Thoracic aorta (tissue), 2 donors: ENCODE measurements at regions not wholly inside any gene's neighbourhood (a gene's known extent, or its start where the extent isn't known, plus 50 kb on each side); places are given as distances from the start of the nearest gene placed in this dataset.

Experiments
- ATAC-seq: fragments of 150-250 bp; one replicate; pipeline ENCODE4 v1.8.0; 2017; ENCODE audit warnings: low read depth; ENCODE audit not compliant: insufficient number of reproducible peaks, low FRiP score
- DNase-seq: peaks from one replicate; pipeline ENCODE4 v3.0.0-alpha.2; 2020; ENCODE audit warnings: low spot score
- H3K27ac ChIP-seq, 2 donors: fragments of 200-600 bp; sonication (generic); 1 replicate in 1 of 2; 2 replicates in 1 of 2; pipeline ENCODE4 v1.5.1; 2016; ENCODE audit warnings: mild to moderate bottlenecking in 2 of 2, moderate library complexity in 2 of 2
- H3K27me3 ChIP-seq: fragments of 200-600 bp; sonication (generic); replicated peaks from 2 replicates; pipeline ENCODE4 v1.6.0; 2016; ENCODE audit warnings: mild to moderate bottlenecking; ENCODE audit not compliant: insufficient read depth
- H3K36me3 ChIP-seq: fragments of 200-600 bp; sonication (generic); one replicate; pipeline ENCODE4 v1.5.1; 2016
- H3K4me1 ChIP-seq, 2 donors: fragments of 200-600 bp; sonication (generic); 1 replicate in 1 of 2; 2 replicates in 1 of 2; pipeline versions ENCODE4 v1.5.1 to v1.6.0; 2016; ENCODE audit warnings: low read depth in 2 of 2, mild to moderate bottlenecking in 1 of 2; ENCODE audit not compliant: control insufficient read depth in 1 of 2
- H3K4me3 ChIP-seq: fragments of 200-600 bp; sonication (generic); 2 replicates; pipeline ENCODE4 v1.5.1; 2016; ENCODE audit warnings: mild to moderate bottlenecking
- H3K9me3 ChIP-seq: fragments of 200-600 bp; sonication (generic); 2 replicates; pipeline ENCODE4 v1.5.1; 2016
- TF ChIP-seq, protein P1 (sequence below): fragments of 200-600 bp; sonication (generic); IDR thresholded peaks from one replicate; pipeline ENCODE4 v1.5.1; 2019; ENCODE audit warnings: antibody characterized with exemption

DNA sequence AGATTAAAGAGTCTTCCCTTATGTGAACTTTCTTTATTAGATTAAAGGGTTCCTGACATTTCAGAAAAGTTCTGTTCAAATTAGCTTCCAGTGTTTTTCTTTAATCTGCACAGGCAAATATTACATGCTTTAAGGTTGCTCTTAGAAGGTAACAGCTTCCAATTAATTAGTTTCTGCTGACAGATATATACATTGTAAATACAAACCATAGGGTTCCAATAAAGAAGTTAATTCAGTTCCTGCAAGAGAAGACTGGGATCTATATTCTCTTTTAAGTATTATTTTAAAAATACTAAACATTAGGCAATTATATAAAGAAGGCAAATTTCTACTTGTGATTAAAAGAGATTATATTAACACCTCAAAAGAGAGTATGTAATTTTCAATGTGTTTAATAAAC lies 795.7 kb downstream of the MAT2B start:
- H3K4me1 ChIP-seq: no peaks in the 10 kb centered on the region
- H3K36me3 ChIP-seq: no peaks in the 10 kb centered on the region
- H3K4me3 ChIP-seq: no peak overlapping the region
- no peaks in the 10 kb centered on the region for H3K27me3 ChIP-seq
- H3K9me3 ChIP-seq: no peaks in the 10 kb centered on the region
- no peak overlapping the region for H3K27ac ChIP-seq
- ATAC-seq (no peak), DNase-seq (no peak)
- TF ChIP-seq, protein P1, sequence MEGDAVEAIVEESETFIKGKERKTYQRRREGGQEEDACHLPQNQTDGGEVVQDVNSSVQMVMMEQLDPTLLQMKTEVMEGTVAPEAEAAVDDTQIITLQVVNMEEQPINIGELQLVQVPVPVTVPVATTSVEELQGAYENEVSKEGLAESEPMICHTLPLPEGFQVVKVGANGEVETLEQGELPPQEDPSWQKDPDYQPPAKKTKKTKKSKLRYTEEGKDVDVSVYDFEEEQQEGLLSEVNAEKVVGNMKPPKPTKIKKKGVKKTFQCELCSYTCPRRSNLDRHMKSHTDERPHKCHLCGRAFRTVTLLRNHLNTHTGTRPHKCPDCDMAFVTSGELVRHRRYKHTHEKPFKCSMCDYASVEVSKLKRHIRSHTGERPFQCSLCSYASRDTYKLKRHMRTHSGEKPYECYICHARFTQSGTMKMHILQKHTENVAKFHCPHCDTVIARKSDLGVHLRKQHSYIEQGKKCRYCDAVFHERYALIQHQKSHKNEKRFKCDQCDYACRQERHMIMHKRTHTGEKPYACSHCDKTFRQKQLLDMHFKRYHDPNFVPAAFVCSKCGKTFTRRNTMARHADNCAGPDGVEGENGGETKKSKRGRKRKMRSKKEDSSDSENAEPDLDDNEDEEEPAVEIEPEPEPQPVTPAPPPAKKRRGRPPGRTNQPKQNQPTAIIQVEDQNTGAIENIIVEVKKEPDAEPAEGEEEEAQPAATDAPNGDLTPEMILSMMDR: no peak

DNA sequence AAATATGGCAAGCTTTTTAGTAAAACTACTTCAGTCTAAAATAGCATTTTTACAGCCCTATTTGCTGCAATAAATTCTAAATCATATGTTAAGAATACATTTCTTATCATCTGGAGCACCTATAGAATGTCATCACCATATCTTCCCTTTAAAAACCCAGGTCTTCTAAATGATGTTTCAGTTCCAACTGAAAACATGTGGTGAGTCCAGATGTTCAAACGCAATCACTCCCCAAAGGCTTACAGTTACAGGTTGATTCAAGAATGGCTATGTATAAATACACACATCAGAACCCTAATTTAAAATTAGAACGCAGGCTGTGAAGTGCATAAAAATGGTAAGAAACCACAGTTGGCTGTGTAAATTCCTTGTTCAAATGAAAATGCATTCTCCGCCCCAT lies 796.3 kb downstream of the MAT2B start:
- Histone ChIP-seq H3K9me3 (no peaks in the 10 kb centered on the region), H3K4me1 (no peaks in the 10 kb centered on the region), H3K36me3 (no peaks in the 10 kb centered on the region), H3K4me3 (no peak overlapping the region), H3K27ac (no peak overlapping the region), H3K27me3 (no peaks in the 10 kb centered on the region)
- ATAC-seq (no peak), DNase-seq (no peak)
- TF ChIP-seq, protein P1: no peak

DNA sequence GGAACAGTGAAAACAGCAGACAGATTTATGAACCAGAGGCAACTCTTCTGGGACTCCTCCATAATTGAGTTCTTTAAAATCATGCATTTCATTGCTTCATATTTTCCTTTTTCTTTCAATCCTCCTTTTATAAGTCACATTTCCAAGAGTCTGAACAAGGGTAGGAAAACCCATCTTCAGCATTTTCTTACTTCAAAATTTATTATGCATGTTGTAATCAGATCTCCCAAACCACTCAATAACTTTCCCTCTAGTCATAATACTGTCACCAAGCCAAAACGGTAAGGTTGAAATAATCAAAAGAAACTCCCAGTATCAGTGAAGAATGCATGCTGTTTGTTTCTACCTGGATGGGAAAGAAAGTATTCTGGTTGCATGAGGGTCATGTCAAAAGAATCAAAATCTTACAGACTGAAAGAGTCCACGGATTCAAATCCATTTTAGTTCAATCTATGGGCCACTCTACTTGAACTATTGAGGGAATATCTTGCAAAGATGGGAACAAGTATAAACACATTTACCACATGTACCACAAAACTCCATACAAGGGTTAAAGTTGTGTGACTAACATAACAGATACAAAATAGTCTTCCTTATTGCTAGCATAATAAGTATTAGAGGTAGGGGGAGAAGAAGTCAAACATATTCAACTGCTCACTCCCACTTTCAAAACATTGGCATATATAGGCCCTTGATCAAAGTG lies 797.3 kb downstream of the MAT2B start:
- no peaks in the 10 kb centered on the region for H3K4me1 ChIP-seq
- H3K27me3 ChIP-seq: no peaks in the 10 kb centered on the region
- H3K27ac ChIP-seq: no peak overlapping the region
- no peak for ATAC-seq
- no peak for DNase-seq
- TF ChIP-seq, protein P1: no peak
- no peaks in the 10 kb centered on the region for H3K36me3 ChIP-seq
- no peak overlapping the region for H3K4me3 ChIP-seq
- H3K9me3 ChIP-seq: no peaks in the 10 kb centered on the region

DNA sequence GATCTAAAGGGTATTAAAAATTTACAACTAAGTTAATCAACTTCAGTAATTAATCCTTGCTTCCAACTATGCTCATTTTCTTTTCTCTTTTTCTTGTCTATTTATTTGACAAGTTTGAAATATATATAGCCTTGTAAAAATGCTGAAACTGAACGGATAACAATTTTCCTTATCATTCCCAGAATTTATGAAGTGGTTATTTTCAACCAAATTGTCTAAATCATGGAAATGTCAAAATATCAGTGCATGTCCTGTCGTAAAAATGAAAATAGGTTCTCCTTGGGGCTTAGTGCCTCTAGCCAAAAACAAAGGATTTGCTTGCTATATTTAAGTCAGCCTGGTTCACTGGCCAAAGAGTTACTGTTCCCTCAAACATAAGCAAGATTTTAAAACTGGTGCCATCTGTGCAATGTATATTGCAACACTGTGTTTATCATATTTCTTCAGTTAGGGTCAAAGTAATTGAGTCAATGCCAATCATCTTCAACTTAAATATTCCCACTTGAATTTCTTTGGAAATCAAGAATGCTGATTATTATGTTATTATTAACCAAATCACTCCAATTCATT lies 798.3 kb downstream of the MAT2B start:
- H3K9me3 ChIP-seq: no peaks in the 10 kb centered on the region
- no peaks in the 10 kb centered on the region for H3K27me3 ChIP-seq
- no peak overlapping the region for H3K4me3 ChIP-seq
- no peaks in the 10 kb centered on the region for H3K4me1 ChIP-seq
- H3K36me3 ChIP-seq: no peaks in the 10 kb centered on the region
- ATAC-seq: no peak
- no peak for DNase-seq
- H3K27ac ChIP-seq: no peak overlapping the region
- TF ChIP-seq, protein P1: no peak

DNA sequence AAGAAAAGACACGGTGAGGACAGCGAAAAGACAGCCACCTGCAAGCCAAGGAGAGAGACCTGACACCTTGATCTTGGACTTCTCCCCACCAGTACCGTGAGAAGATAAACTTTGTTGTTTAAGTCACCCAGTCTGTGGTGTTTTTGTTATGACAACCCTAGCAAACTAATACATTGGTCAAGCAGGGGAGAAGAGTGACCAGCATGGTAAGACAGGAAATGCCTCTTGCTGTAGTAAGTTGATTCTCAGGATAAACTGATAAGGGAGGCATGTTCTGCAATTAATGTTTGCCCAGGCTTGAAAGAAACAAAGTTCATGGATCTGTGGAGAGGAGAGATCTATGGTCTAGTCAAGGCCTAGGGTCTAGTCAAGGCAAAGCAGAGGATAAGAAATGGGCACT lies 801.2 kb downstream of the MAT2B start:
- DNase-seq (no peak), ATAC-seq (no peak)
- Histone ChIP-seq H3K4me1 (no peaks in the 10 kb centered on the region), H3K27ac (no peak overlapping the region), H3K36me3 (no peaks in the 10 kb centered on the region), H3K9me3 (no peaks in the 10 kb centered on the region), H3K4me3 (no peak overlapping the region), H3K27me3 (no peaks in the 10 kb centered on the region)
- TF ChIP-seq, protein P1: no peak
